K562 (cell line): ENCODE measurements at regions not wholly inside any gene's neighbourhood (a gene's known extent, or its start where the extent isn't known, plus 50 kb on each side); places are given as distances from the start of the nearest gene placed in this dataset.

ENCODE experiments used
- ATAC-seq: fragments of 200-7000 bp; cut with Tn5 transposase; 3 replicates; pipeline ENCODE4 v1.9.1; 2020; ENCODE audit warnings: moderate library complexity
- BruUV-seq: library from RNA; stranded (reverse); fragments of 400-500 nt; replicated peaks from 2 replicates; lab custom pipeline; 2021; lab: Mats Ljungman, UMichigan
- CTCF ChIA-PET: fragments of 300-600 bp; formaldehyde crosslinking; extraction: SDS; loops from one replicate; lab custom pipeline; 2021; ENCODE audit warnings: low intra/inter-chr PET ratio; lab: Yijun Ruan, JAX
- POLR2A ChIA-PET: fragments of 300-600, 350-650 bp; sonication (Branson Sonifier 250); formaldehyde crosslinking; extraction: SDS; loops from one replicate; lab custom pipeline; 2021; ENCODE audit warnings: antibody characterized with exemption, inconsistent platforms; lab: Yijun Ruan, JAX
- DNase-seq, 4 experiments: peaks; one replicate each; pipeline versions ENCODE4 v3.0.0 to v3.0.0-alpha.2; 2011 to 2018; ENCODE audit warnings: low spot score in 3 of 4, mixed read lengths in 3 of 4; ENCODE audit errors: extremely low read depth in 1 of 4
- FAIRE-seq: peaks from 2 replicates; lab custom pipeline; 2011; peaks lifted over from hg19 to GRCh38; lab: Jason Lieb, UNC
- H2AFZ ChIP-seq: 2 replicates; pipeline ENCODE4 v1.6.0; 2011; ENCODE audit warnings: low read depth, low read length, control low read depth, inconsistent platforms
- H3K27ac ChIP-seq: fragments of 200-600 bp; 3 replicates; pipeline ENCODE4 v1.8.0; 2011; ENCODE audit warnings: low read depth, mild to moderate bottlenecking, control low read depth, inconsistent platforms, low read length, moderate library complexity, mixed read lengths; ENCODE audit errors: extremely low read depth
- H3K27me3 ChIP-seq, 2 experiments: fragments of 300-600 bp in 1 of 2; 2 replicates in 1 of 2; 3 replicates in 1 of 2; pipeline versions ENCODE4 v1.6.0 to v1.8.0; 2011; ENCODE audit warnings: inconsistent platforms in 2 of 2, low read length in 2 of 2, mild to moderate bottlenecking in 1 of 2, mixed read lengths in 1 of 2, moderate library complexity in 1 of 2; ENCODE audit not compliant: control insufficient read depth in 2 of 2, insufficient read depth in 2 of 2
- H3K36me3 ChIP-seq: fragments of 300-600 bp; 3 replicates; pipeline ENCODE4 v1.8.0; 2011; ENCODE audit warnings: mild to moderate bottlenecking, low read length, inconsistent platforms; ENCODE audit not compliant: control insufficient read depth, insufficient read depth
- H3K4me1 ChIP-seq, 2 experiments: fragments of 200-600 bp in 1 of 2; replicated peaks in 1 of 2; 2 replicates in 1 of 2; 3 replicates in 1 of 2; pipeline versions ENCODE4 v1.5.1 to v1.8.0; 2011; ENCODE audit warnings: inconsistent platforms in 2 of 2, low read length in 2 of 2, mild to moderate bottlenecking in 1 of 2, mixed read lengths in 1 of 2, moderate library complexity in 1 of 2; ENCODE audit not compliant: control insufficient read depth in 2 of 2, insufficient read depth in 2 of 2
- H3K4me2 ChIP-seq: 2 replicates; pipeline ENCODE4 v1.6.1; 2011; ENCODE audit warnings: low read length, control low read depth, inconsistent platforms, mixed read lengths; ENCODE audit not compliant: insufficient read depth
- H3K4me3 ChIP-seq: fragments of 200-600 bp; sonication (generic), shearing (Covaris generic); 2 replicates; pipeline ENCODE4 v1.5.1; 2016; ENCODE audit warnings: control low read depth, inconsistent platforms
- H3K79me2 ChIP-seq: fragments of 200-600 bp; 3 replicates; pipeline ENCODE4 v1.8.0; 2011; ENCODE audit warnings: low read length, inconsistent platforms; ENCODE audit not compliant: control insufficient read depth, insufficient read depth
- H3K9ac ChIP-seq, 2 experiments: 2 replicates each; pipeline versions ENCODE4 v1.6.0 to v1.6.1; 2011; ENCODE audit warnings: low read depth in 2 of 2, low read length in 2 of 2, control low read depth in 1 of 2, inconsistent platforms in 1 of 2, mild to moderate bottlenecking in 1 of 2, mixed read lengths in 1 of 2; ENCODE audit not compliant: insufficient read depth in 1 of 2
- H3K9me1 ChIP-seq: one replicate; pipeline ENCODE4 v1.6.0; 2011; ENCODE audit warnings: inconsistent platforms, mild to moderate bottlenecking, low read length, moderate library complexity; ENCODE audit not compliant: control insufficient read depth, insufficient read depth
- H3K9me3 ChIP-seq: replicated peaks from 2 replicates; pipeline ENCODE4 v1.5.1; 2011; ENCODE audit warnings: low read depth, low read length, inconsistent platforms; ENCODE audit not compliant: control insufficient read depth, insufficient read depth
- H4K20me1 ChIP-seq: replicated peaks from 2 replicates; pipeline ENCODE4 v1.6.1; 2011; ENCODE audit warnings: low read length, inconsistent platforms, mixed read lengths; ENCODE audit not compliant: control insufficient read depth, insufficient read depth
- CHD2 ChIP-seq: IDR thresholded peaks from 2 replicates; pipeline ENCODE4 v1.6.1; 2011; ENCODE audit warnings: low read depth, low read length
- DEAF1 ChIP-seq: fragments of 450-650 bp; formaldehyde crosslinking; IDR thresholded peaks from 2 replicates; pipeline ENCODE4 v1.4.0; 2020; ENCODE audit warnings: mild to moderate bottlenecking, moderate library complexity
- ELF1 ChIP-seq: fragments of 200-800 bp; sonication (Bioruptor generic); IDR thresholded peaks from 2 replicates; pipeline ENCODE4 v1.6.1; 2016; ENCODE audit warnings: missing genetic modification characterization, missing compliant biosample characterization
- HIVEP1 ChIP-seq: fragments of 250-450 bp; sonication (Bioruptor Pico); IDR thresholded peaks from 2 replicates; pipeline ENCODE4 v1.4.0; 2020; ENCODE audit warnings: mild to moderate bottlenecking
- KLF10 ChIP-seq: fragments of 250-450 bp; sonication (Bioruptor Pico); IDR thresholded peaks from 2 replicates; pipeline ENCODE4 v1.6.1; 2021; ENCODE audit warnings: matching md5 sums
- KLF13 ChIP-seq: fragments of 450-650 bp; IDR thresholded peaks from 2 replicates; pipeline ENCODE4 v1.6.1; 2016; ENCODE audit warnings: missing genetic modification characterization, low read depth, mild to moderate bottlenecking, missing compliant biosample characterization, moderate library complexity, borderline replicate concordance
- NR2C2 ChIP-seq, 2 experiments: fragments of 200-800 bp in 1 of 2; sonication (Bioruptor generic) in 1 of 2; sonication (generic) in 1 of 2; formaldehyde crosslinking in 1 of 2; IDR thresholded peaks; 2 replicates each; pipeline versions ENCODE4 v1.6.1 to v1.8.0; 2016 to 2022; ENCODE audit warnings: mild to moderate bottlenecking in 1 of 2, missing compliant biosample characterization in 1 of 2, missing genetic modification characterization in 1 of 2, missing genetic modification reagents in 1 of 2
- RERE ChIP-seq: sonication (generic); formaldehyde crosslinking; IDR thresholded peaks from 2 replicates; pipeline ENCODE4 v1.8.0; 2023; ENCODE audit warnings: missing genetic modification reagents, mild to moderate bottlenecking, borderline replicate concordance
- SIN3A ChIP-seq, 2 experiments: fragments of 150-350 bp in 1 of 2; IDR thresholded peaks; 2 replicates each; pipeline ENCODE4 v1.6.1; 2011 to 2016; ENCODE audit warnings: borderline replicate concordance in 2 of 2, low read depth in 2 of 2, low read length in 2 of 2, mild to moderate bottlenecking in 2 of 2, moderate library complexity in 2 of 2; ENCODE audit not compliant: control insufficient read depth in 1 of 2
- ZNF511 ChIP-seq: sonication (generic); formaldehyde crosslinking; IDR thresholded peaks from 2 replicates; pipeline ENCODE4 v1.8.0; 2022; ENCODE audit warnings: mild to moderate bottlenecking, missing genetic modification reagents
- ZNF740 ChIP-seq, 3 experiments: fragments of 200-800 bp in 1 of 3; sonication (Bioruptor generic) in 1 of 3; sonication (generic) in 1 of 3; formaldehyde crosslinking in 1 of 3; IDR thresholded peaks; 2 replicates each; pipeline versions ENCODE4 v1.6.1 to v1.8.0; 2016 to 2022; ENCODE audit warnings: mild to moderate bottlenecking in 2 of 3, missing compliant biosample characterization in 2 of 3, missing genetic modification characterization in 2 of 3, missing genetic modification reagents in 1 of 3
- WGBS: fragments of 100-300 bp; shearing (Covaris generic); methylation state at CpG from one replicate; pipeline ENCODE4 v1.1.6; 2016; ENCODE audit warnings: low coverage, mixed read lengths; ENCODE audit not compliant: insufficient coverage; ENCODE audit errors: missing lambda C conversion rate; 5-methylcytosine and 5-hydroxymethylcytosine counted together
- in situ Hi-C: fragments of 300-500 bp; cut with MboI; formaldehyde crosslinking; loops from 4 replicates; pipeline ENCODE4 v1.15.0; 2018; ENCODE audit warnings: inconsistent platforms, mixed read lengths
- intact Hi-C: fragments of 100-400 bp; cut with micrococcal nuclease; formaldehyde crosslinking; loops from 2 replicates; pipeline ENCODE4 v1.14.2; 2022

GRCh38 chr11:119560291-119560690, 137.3 kb upstream of the THY1 start:
- no TSS peak for BruUV-seq
- no peaks in the 10 kb centered on the region for H3K9me3 ChIP-seq
- peaks cover 0 to 14% of the 10 kb centered on the region in 2 experiments; a peak in 1 of 5 replicates for H3K27me3 ChIP-seq
- no peak overlapping the region for H3K4me3 ChIP-seq
- H3K27ac ChIP-seq = no peak overlapping the region
- POLR2A ChIA-PET = interaction anchor here (0.7 to 0.9 kb wide), 2 partner anchors 18 to 165 kb away, joined by 3 to 5 read pairs; no protein-coding TSS in a partner anchor
- DNase-seq (no peak), FAIRE-seq (no peak), ATAC-seq (no peak)
- no peaks in the 10 kb centered on the region for H3K4me1 ChIP-seq
- no peaks in the 10 kb centered on the region for H3K9me1 ChIP-seq
- no peaks in the 10 kb centered on the region for H4K20me1 ChIP-seq
- CTCF ChIA-PET = no interaction called here
- in situ Hi-C loops = no loop called here
- no peaks in the 10 kb centered on the region for H3K36me3 ChIP-seq
- H3K9ac ChIP-seq = no peak overlapping the region
- no peak overlapping the region for H3K4me2 ChIP-seq
- intact Hi-C loops = no loop called here
- H3K79me2 ChIP-seq = no peaks in the 10 kb centered on the region
- H2AFZ ChIP-seq = no peak overlapping the region
- WGBS = 1% methylated on average over 6 of the region's 6 CpGs
- TF ChIP-seq RERE (CRISPR knock-in tag) (no peak), SIN3A (IDR thresholded peaks at IDR 0.05; ENCODE audit: borderline replicate concordance in 2 of 2, control insufficient read depth in 1 of 2, low read depth in 2 of 2, low read length in 2 of 2) (no peak), KLF13 (tag) (no peak), ZNF511 (no peak), NR2C2 (CRISPR knock-in tag; IDR thresholded peaks at IDR 0.05) (no peak), NR2C2 (tag; IDR thresholded peaks at IDR 0.05) (no peak), CHD2 (no peak), HIVEP1 (CRISPR knock-in tag) (no peak), ELF1 (tag) (no peak), DEAF1 (CRISPR knock-in tag) (no peak), ZNF740 (CRISPR knock-in tag; IDR thresholded peaks at IDR 0.05) (no peak), ZNF740 (tag; IDR thresholded peaks at IDR 0.05) (no peak), KLF10 (CRISPR knock-in tag) (no peak)
